ENCODE measurements at regions not wholly inside any gene's neighbourhood (a gene's known extent, or its start where the extent isn't known, plus 50 kb on each side); places are given as distances from the start of the nearest gene placed in this dataset.

DNA sequence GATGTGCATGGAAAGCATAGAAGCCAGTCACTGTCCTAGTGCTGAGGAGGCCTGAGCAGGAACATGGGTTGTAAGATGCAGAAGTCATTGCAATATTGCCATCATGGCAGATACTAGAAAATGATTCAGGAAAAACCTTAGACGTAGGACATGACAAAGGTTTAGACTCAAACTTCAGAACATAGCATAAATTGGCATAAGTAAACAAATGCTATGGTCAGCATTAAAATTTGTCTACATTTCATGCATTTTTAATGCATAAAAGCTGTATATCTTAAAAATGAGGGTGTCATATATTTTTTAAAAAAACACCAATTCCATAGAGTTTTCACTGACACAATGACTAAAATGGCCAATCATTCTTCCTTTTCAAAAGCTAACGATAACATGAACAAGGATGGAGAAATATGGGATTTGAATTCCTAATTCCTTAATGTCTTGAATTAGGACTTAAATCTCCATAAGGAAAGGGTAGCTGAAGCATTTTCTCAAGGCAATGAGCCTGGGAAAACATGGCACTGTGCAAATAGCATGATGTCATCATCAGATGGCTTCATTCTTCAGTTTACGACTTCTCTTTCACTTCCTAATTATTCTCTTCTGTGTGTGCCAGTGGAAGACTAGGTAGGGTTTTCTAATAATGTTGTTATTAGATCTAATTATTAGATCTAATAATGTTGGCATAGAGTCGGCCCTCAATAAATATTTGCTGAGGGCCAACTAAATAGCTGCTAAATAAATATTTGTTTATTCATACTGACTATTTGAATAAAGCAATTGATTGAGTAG lies 125.1 kb upstream of the FRG1 start:
- TF ChIP-seq, protein P1, sequence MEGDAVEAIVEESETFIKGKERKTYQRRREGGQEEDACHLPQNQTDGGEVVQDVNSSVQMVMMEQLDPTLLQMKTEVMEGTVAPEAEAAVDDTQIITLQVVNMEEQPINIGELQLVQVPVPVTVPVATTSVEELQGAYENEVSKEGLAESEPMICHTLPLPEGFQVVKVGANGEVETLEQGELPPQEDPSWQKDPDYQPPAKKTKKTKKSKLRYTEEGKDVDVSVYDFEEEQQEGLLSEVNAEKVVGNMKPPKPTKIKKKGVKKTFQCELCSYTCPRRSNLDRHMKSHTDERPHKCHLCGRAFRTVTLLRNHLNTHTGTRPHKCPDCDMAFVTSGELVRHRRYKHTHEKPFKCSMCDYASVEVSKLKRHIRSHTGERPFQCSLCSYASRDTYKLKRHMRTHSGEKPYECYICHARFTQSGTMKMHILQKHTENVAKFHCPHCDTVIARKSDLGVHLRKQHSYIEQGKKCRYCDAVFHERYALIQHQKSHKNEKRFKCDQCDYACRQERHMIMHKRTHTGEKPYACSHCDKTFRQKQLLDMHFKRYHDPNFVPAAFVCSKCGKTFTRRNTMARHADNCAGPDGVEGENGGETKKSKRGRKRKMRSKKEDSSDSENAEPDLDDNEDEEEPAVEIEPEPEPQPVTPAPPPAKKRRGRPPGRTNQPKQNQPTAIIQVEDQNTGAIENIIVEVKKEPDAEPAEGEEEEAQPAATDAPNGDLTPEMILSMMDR (conservative IDR thresholded peaks at IDR 0.05; ENCODE audit: low read depth, low read length): no peak
- no peaks in the 10 kb centered on the region for H3K4me1 ChIP-seq (ENCODE audit: low read depth, poor library complexity, severe bottlenecking)
- H3K27me3 ChIP-seq (ENCODE audit: insufficient read depth, low read depth): no peaks in the 10 kb centered on the region

DNA sequence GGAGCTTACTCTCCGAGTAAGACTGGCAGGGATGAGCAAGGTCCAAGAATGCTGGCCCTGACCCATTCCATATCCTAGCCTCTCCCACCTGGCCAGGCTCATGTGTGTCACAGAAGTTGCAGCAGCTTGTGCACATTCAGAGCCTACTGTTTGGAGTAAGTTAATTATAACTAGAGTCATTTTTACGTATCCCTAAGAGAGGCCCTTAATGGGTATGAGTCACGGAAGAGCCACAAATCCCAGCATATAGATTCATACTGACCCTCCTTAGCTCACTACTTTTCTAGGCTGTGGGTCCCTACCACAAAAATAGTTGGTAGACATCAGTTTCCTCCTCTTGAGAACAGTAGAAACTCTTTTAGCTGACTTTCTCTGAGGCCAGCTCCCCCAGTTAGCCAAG lies 118.3 kb upstream of the FRG1 start:
- H3K79me2 ChIP-seq (ENCODE audit: insufficient read depth, low read depth): no peaks in the 10 kb centered on the region
- no peak overlapping the region for H3K4me2 ChIP-seq
- H3K27ac ChIP-seq: no peak overlapping the region
- H4K20me1 ChIP-seq (ENCODE audit: insufficient read depth): no peaks in the 10 kb centered on the region
- H3K27me3 ChIP-seq (ENCODE audit: insufficient read depth, low read depth): no peaks in the 10 kb centered on the region
- no peak overlapping the region for H3K4me3 ChIP-seq (IDR thresholded peaks at IDR 0.05; ENCODE audit: insufficient read depth, low read depth, low read length)
- H3K9ac ChIP-seq: no peak overlapping the region
- H2AFZ ChIP-seq (ENCODE audit: low read depth): no peak overlapping the region
- H3K4me1 ChIP-seq (ENCODE audit: low read depth, poor library complexity, severe bottlenecking): no peaks in the 10 kb centered on the region
- no peaks in the 10 kb centered on the region for H3K36me3 ChIP-seq (ENCODE audit: insufficient read depth)
- TF ChIP-seq, protein P1 (conservative IDR thresholded peaks at IDR 0.05; ENCODE audit: low read depth, low read length): no peak

More for the DNA sequence above, 125.1 kb upstream of the FRG1 start:
- H3K4me2 ChIP-seq: no peak overlapping the region
- no peaks in the 10 kb centered on the region for H3K36me3 ChIP-seq (ENCODE audit: insufficient read depth)
- no peak overlapping the region for H3K9ac ChIP-seq
- no peaks in the 10 kb centered on the region for H4K20me1 ChIP-seq (ENCODE audit: insufficient read depth)
- no peak overlapping the region for H2AFZ ChIP-seq (ENCODE audit: low read depth)
- H3K79me2 ChIP-seq (ENCODE audit: insufficient read depth, low read depth): no peaks in the 10 kb centered on the region
- no peak overlapping the region for H3K4me3 ChIP-seq (IDR thresholded peaks at IDR 0.05; ENCODE audit: insufficient read depth, low read depth, low read length)
- no peak overlapping the region for H3K27ac ChIP-seq

DNA sequence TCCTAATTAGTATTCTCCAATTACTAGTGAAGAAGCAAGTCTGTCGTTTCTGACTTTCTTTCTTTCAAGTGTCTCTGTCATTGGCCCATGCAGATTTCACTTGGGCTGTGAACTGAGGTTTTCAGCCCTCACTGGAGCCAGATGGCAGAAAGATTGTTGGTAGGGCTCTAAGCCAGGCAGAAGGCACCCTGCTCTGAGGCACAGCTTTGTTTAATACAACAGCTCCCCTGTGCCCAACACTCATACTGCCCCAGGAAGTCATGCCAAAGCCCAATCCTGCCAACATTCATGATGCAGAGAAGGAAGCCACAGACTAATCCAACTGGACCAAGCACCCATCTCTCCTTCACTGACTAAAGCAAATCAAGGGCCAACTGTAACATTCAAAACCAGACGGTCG lies 117.1 kb upstream of the FRG1 start:
- H4K20me1 ChIP-seq (ENCODE audit: insufficient read depth): no peaks in the 10 kb centered on the region
- H3K4me1 ChIP-seq (ENCODE audit: low read depth, poor library complexity, severe bottlenecking): no peaks in the 10 kb centered on the region
- no peak overlapping the region for H3K27ac ChIP-seq
- TF ChIP-seq, protein P1 (conservative IDR thresholded peaks at IDR 0.05; ENCODE audit: low read depth, low read length): no peak
- H3K4me3 ChIP-seq (IDR thresholded peaks at IDR 0.05; ENCODE audit: insufficient read depth, low read depth, low read length): no peak overlapping the region
- no peak overlapping the region for H3K4me2 ChIP-seq
- H2AFZ ChIP-seq (ENCODE audit: low read depth): no peak overlapping the region
- no peaks in the 10 kb centered on the region for H3K27me3 ChIP-seq (ENCODE audit: insufficient read depth, low read depth)
- no peaks in the 10 kb centered on the region for H3K79me2 ChIP-seq (ENCODE audit: insufficient read depth, low read depth)
- no peak overlapping the region for H3K9ac ChIP-seq
- H3K36me3 ChIP-seq (ENCODE audit: insufficient read depth): no peaks in the 10 kb centered on the region

DNA sequence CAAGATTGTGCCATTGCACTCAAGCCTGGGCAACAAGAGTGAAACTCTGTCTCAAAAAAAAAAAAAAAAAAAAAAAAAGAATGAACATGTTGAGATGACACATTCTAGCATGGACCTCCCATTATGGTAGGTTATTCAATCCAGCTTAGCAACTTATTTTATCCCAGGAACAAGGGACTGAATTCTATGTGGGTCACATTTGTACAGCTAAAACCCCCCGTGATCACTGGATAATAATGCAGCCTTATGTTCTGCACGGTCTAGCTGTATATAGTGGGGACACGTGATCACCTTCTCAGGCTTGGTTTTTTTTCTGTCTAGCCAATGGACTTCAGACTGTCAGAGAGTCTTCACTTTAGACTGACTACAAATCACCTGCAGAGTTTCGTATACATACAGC lies 115.2 kb upstream of the FRG1 start:
- no peaks in the 10 kb centered on the region for H3K27me3 ChIP-seq (ENCODE audit: insufficient read depth, low read depth)
- no peak overlapping the region for H3K4me2 ChIP-seq
- H4K20me1 ChIP-seq (ENCODE audit: insufficient read depth): no peaks in the 10 kb centered on the region
- TF ChIP-seq, protein P1 (conservative IDR thresholded peaks at IDR 0.05; ENCODE audit: low read depth, low read length): no peak
- no peak overlapping the region for H2AFZ ChIP-seq (ENCODE audit: low read depth)
- H3K27ac ChIP-seq: no peak overlapping the region
- H3K9ac ChIP-seq: no peak overlapping the region
- H3K4me1 ChIP-seq (ENCODE audit: low read depth, poor library complexity, severe bottlenecking): no peaks in the 10 kb centered on the region
- no peak overlapping the region for H3K4me3 ChIP-seq (IDR thresholded peaks at IDR 0.05; ENCODE audit: insufficient read depth, low read depth, low read length)
- no peaks in the 10 kb centered on the region for H3K36me3 ChIP-seq (ENCODE audit: insufficient read depth)
- no peaks in the 10 kb centered on the region for H3K79me2 ChIP-seq (ENCODE audit: insufficient read depth, low read depth)
